Right lobe of liver (tissue), 4 donors: ENCODE measurements at regions not wholly inside any gene's neighbourhood (a gene's known extent, or its start where the extent isn't known, plus 50 kb on each side); places are given as distances from the start of the nearest gene placed in this dataset.

Experiments
- POLR2A ChIP-seq: fragments of 450-650 bp; IDR thresholded peaks from one replicate; pipeline ENCODE4 v1.6.1; 2017; ENCODE audit warnings: antibody characterized with exemption, mild to moderate bottlenecking
- TF ChIP-seq, protein P1 (sequence below), 4 donors: fragments of 200-600 bp in 3 of 4; fragments of 450-650 bp in 1 of 4; IDR thresholded peaks; one replicate each; pipeline versions ENCODE4 v1.5.1 to v1.8.0; 2016 to 2022; ENCODE audit warnings: antibody characterized with exemption in 4 of 4, mild to moderate bottlenecking in 2 of 4
- donor health status: DM: no; HTN: no; CAD: no.
- donor health status: DM: no; HTN: no; CAD: no.
- donor health status: DM: no; HTN: yes; CAD: no.

DNA sequence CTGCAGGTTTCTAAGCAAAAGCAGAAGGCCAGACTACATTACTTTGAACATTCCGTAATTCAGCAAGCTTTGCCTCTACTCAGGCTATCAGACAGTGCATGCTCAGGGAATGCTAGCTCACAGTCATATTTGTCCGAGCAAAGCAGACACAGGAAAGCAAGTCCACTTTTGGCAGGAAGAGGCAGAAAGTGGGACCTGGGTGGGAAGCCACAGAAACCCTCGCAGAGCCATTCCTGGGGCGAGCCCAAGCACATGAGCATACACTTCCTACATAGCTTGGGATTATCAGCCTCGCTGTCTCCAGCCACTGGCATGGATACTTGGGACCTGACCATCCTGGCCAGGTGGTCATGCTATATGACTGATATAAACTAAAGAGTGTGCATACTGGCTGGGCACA is 113.3 kb downstream of the TRIM29 start:
- TF ChIP-seq, protein P1, sequence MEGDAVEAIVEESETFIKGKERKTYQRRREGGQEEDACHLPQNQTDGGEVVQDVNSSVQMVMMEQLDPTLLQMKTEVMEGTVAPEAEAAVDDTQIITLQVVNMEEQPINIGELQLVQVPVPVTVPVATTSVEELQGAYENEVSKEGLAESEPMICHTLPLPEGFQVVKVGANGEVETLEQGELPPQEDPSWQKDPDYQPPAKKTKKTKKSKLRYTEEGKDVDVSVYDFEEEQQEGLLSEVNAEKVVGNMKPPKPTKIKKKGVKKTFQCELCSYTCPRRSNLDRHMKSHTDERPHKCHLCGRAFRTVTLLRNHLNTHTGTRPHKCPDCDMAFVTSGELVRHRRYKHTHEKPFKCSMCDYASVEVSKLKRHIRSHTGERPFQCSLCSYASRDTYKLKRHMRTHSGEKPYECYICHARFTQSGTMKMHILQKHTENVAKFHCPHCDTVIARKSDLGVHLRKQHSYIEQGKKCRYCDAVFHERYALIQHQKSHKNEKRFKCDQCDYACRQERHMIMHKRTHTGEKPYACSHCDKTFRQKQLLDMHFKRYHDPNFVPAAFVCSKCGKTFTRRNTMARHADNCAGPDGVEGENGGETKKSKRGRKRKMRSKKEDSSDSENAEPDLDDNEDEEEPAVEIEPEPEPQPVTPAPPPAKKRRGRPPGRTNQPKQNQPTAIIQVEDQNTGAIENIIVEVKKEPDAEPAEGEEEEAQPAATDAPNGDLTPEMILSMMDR (IDR thresholded peaks at IDR 0.05) = no peak
- no peak for TF ChIP-seq POLR2A
